Stomach (tissue), 8 donors: ENCODE measurements at regions not wholly inside any gene's neighbourhood (a gene's known extent, or its start where the extent isn't known, plus 50 kb on each side); places are given as distances from the start of the nearest gene placed in this dataset.

Source experiments
- DNase-seq, 2 donors: peaks; one replicate each; pipeline versions ENCODE4 v3.0.0 to v3.0.0-alpha.2; 2013 to 2019
- H3K27ac ChIP-seq, 5 donors: fragments of 200-600 bp in 4 of 5; sonication (generic) in 4 of 5; one replicate each; pipeline ENCODE4 v1.5.1; 2013 to 2019; ENCODE audit warnings: mild to moderate bottlenecking in 1 of 5, moderate library complexity in 1 of 5
- H3K27me3 ChIP-seq, 3 donors: fragments of 200-600 bp; sonication (generic); one replicate each; pipeline ENCODE4 v1.5.1; 2017 to 2019; ENCODE audit warnings: mixed run types in 1 of 3
- H3K36me3 ChIP-seq, 4 donors: fragments of 200-600 bp; sonication (generic); 1 replicate in 3 of 4; 2 replicates in 1 of 4; pipeline ENCODE4 v1.5.1; 2016 to 2019
- H3K4me1 ChIP-seq, 4 donors: fragments of 200-600 bp; sonication (generic); one replicate each; pipeline ENCODE4 v1.5.1; 2016 to 2019
- H3K4me3 ChIP-seq, 4 donors: fragments of 200-600 bp; sonication (generic) in 3 of 4; one replicate each; pipeline ENCODE4 v1.5.1; 2016 to 2019; ENCODE audit warnings: mild to moderate bottlenecking in 1 of 4
- H3K9me3 ChIP-seq, 4 donors: fragments of 200-600 bp; sonication (generic); one replicate each; pipeline ENCODE4 v1.5.1; 2016 to 2019
- CTCF ChIP-seq, 7 experiments: fragments of 450-650 bp in 4 of 7; fragments of 200-600 bp in 3 of 7; sonication (generic) in 3 of 7; IDR thresholded peaks; one replicate each; pipeline ENCODE4 v1.5.1; 2016 to 2019; ENCODE audit warnings: antibody characterized with exemption in 7 of 7, control low read depth in 2 of 7, mild to moderate bottlenecking in 1 of 7
- EP300 ChIP-seq: sonication (generic); formaldehyde crosslinking; IDR thresholded peaks from one replicate; pipeline ENCODE4 v1.6.1; 2017; ENCODE audit warnings: antibody characterized with exemption
- POLR2A ChIP-seq, 4 donors: fragments of 450-650 bp; IDR thresholded peaks; one replicate each; pipeline ENCODE4 v1.6.1; 2016; ENCODE audit warnings: antibody characterized with exemption in 4 of 4, control low read depth in 2 of 4, mild to moderate bottlenecking in 1 of 4, moderate library complexity in 1 of 4
- POLR2AphosphoS5 ChIP-seq, 3 donors: sonication (generic); formaldehyde crosslinking; IDR thresholded peaks; one replicate each; pipeline ENCODE4 v1.6.1; 2016; ENCODE audit warnings: antibody characterized with exemption in 3 of 3
- WGBS, 5 donors: extraction: QIAGEN DNeasy Blood & Tissue Kit in 3 of 5; methylation state at CpG; one replicate each; pipeline versions ENCODE4 v1.1.5 to v1.1.7; 2013 to 2018; 5-methylcytosine and 5-hydroxymethylcytosine counted together
- intact Hi-C: fragments of 100-400 bp; cut with DNase I; formaldehyde crosslinking; loops from one replicate; pipeline ENCODE4 v1.15.1; 2023; ENCODE audit warnings: low total_unique reads
- donor health status: healthy with polysubstance abuse.
- donor health status: Bipolar disorder and iron deficiency.
- donor health status: healthy.

DNA sequence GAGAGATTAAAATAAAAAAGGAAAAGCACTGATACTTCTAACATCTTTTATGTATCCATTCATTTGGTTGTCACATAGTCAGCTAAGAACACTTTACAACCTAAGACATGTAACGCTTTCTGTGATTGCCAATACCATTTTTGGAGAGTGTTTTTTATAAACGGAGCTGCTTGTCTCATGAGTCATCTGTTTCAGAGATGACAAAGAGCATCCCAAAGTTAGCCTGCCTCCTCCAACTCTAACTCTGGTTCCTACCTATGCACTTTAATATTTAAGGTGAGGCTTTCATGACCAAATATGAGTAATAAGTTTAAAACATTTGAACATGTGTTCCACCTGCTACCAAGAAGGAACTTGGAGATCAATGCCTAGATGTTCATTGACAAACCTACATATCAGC is 260.1 kb upstream of the SMIM21 start:
- no peaks in the 10 kb centered on the region for H3K4me1 ChIP-seq
- H3K9me3 ChIP-seq = no peaks in the 10 kb centered on the region
- no peak overlapping the region for H3K4me3 ChIP-seq
- intact Hi-C loops = no loop called here
- H3K27me3 ChIP-seq = no peaks in the 10 kb centered on the region
- 67 to 82% (median 72%) methylated on average over 2 of the region's 2 CpGs for WGBS, 5 donors
- no peaks in the 10 kb centered on the region for H3K36me3 ChIP-seq
- TF ChIP-seq CTCF (IDR thresholded peaks at IDR 0.05) (no peak), POLR2A (IDR thresholded peaks at IDR 0.05) (no peak), EP300 (no peak), POLR2AphosphoS5 (IDR thresholded peaks at IDR 0.05) (no peak)
- DNase-seq = no peak
- no peak overlapping the region for H3K27ac ChIP-seq

DNA sequence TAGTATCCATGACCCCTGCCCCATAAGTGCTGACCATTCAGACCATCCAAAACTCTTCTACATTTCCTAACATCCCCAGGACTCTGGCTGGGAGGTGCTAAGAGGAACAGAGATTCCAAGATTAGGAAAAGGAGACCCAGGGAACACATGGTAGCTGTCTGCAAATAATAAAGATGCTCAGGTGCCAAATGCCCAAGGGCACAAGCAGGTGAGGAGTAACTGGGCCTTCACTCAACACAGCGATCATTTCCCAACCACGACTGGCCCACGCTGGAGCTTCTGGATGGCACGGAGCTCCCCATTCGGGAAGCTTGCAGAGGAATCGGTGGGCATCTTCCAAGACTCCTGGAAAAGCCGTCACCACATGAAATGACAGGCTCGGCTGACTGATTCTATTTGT is 255.9 kb upstream of the SMIM21 start:
- DNase-seq = no peak
- H3K27ac ChIP-seq = no peak overlapping the region
- intact Hi-C loops = no loop called here
- peaks cover 0 to 8% (median 2%) of the 10 kb centered on the region in 4 donors for H3K4me1 ChIP-seq
- TF ChIP-seq CTCF (IDR thresholded peaks at IDR 0.05) (no peak), EP300 (no peak), POLR2AphosphoS5 (IDR thresholded peaks at IDR 0.05) (no peak), POLR2A (IDR thresholded peaks at IDR 0.05) (no peak)
- no peaks in the 10 kb centered on the region for H3K36me3 ChIP-seq
- 88 to 96% (median 95%) methylated on average over 8 of the region's 8 CpGs for WGBS, 5 donors
- no peaks in the 10 kb centered on the region for H3K27me3 ChIP-seq
- H3K4me3 ChIP-seq = no peak overlapping the region
- no peaks in the 10 kb centered on the region for H3K9me3 ChIP-seq

GRCh38 chr18:75681538-75682115 is 254.1 kb upstream of the SMIM21 start:
- TF ChIP-seq EP300 (no peak), POLR2AphosphoS5 (IDR thresholded peaks at IDR 0.05) (no peak), POLR2A (IDR thresholded peaks at IDR 0.05) (no peak), CTCF (IDR thresholded peaks at IDR 0.05) (no peak)
- no peaks in the 10 kb centered on the region for H3K36me3 ChIP-seq
- 83 to 93% (median 85%) methylated on average over 7 of the region's 7 CpGs for WGBS, 5 donors
- no peak overlapping the region for H3K4me3 ChIP-seq
- no peaks in the 10 kb centered on the region for H3K27me3 ChIP-seq
- intact Hi-C loops = no loop called here
- no peaks in the 10 kb centered on the region for H3K9me3 ChIP-seq
- no peak for DNase-seq
- peaks cover 0 to 11% (median 3%) of the 10 kb centered on the region in 4 donors for H3K4me1 ChIP-seq
- no peak overlapping the region for H3K27ac ChIP-seq

GRCh38 chr18:75679331-75679730 is 251.8 kb upstream of the SMIM21 start:
- intact Hi-C loops = no loop called here
- DNase-seq = peak in 1 of 2 donors; percentile 44
- H3K4me3 ChIP-seq = no peak overlapping the region

More at GRCh38 chr18:75679331-75679730, 251.8 kb upstream of the SMIM21 start:
- Histone ChIP-seq H3K27me3 (no peaks in the 10 kb centered on the region), H3K4me1 (peaks cover 0 to 11% (median 3%) of the 10 kb centered on the region in 4 donors), H3K9me3 (peaks cover 0 to 5% (median 2%) of the 10 kb centered on the region in 4 donors), H3K36me3 (no peaks in the 10 kb centered on the region), H3K27ac (no peak overlapping the region)
- TF ChIP-seq EP300 (no peak), CTCF (IDR thresholded peaks at IDR 0.05) (no peak), POLR2AphosphoS5 (IDR thresholded peaks at IDR 0.05) (no peak), POLR2A (IDR thresholded peaks at IDR 0.05) (no peak)
- 66 to 84% (median 75%) methylated on average over 13 of the region's 13 CpGs for WGBS, 5 donors
